HEK293 (cell line): ENCODE measurements at regions not wholly inside any gene's neighbourhood (a gene's known extent, or its start where the extent isn't known, plus 50 kb on each side); places are given as distances from the start of the nearest gene placed in this dataset.

ENCODE experiments used
- OSR2 ChIP-seq: fragments of 450-650 bp; formaldehyde crosslinking; IDR thresholded peaks from 2 replicates; pipeline ENCODE4 v1.5.1; 2016; ENCODE audit warnings: missing biosample characterization, missing genetic modification characterization
- ZNF174 ChIP-seq: fragments of 450-650 bp; formaldehyde crosslinking; IDR thresholded peaks from 2 replicates; pipeline ENCODE4 v1.5.0; 2017; ENCODE audit warnings: missing biosample characterization, mild to moderate bottlenecking, missing genetic modification characterization
- ZNF223 ChIP-seq: fragments of 450-650 bp; formaldehyde crosslinking; IDR thresholded peaks from 2 replicates; pipeline ENCODE4 v1.5.1; 2016; ENCODE audit warnings: missing biosample characterization, missing genetic modification characterization
- ZNF239 ChIP-seq: fragments of 450-650 bp; formaldehyde crosslinking; IDR thresholded peaks from 2 replicates; pipeline ENCODE4 v1.5.1; 2016; ENCODE audit warnings: missing biosample characterization, missing genetic modification characterization
- ZNF394 ChIP-seq: fragments of 450-650 bp; formaldehyde crosslinking; IDR thresholded peaks from 2 replicates; pipeline ENCODE4 v1.5.1; 2016; ENCODE audit warnings: missing biosample characterization, missing genetic modification characterization, mild to moderate bottlenecking, moderate library complexity, borderline replicate concordance
- ZNF76 ChIP-seq: fragments of 450-650 bp; formaldehyde crosslinking; IDR thresholded peaks from 2 replicates; pipeline ENCODE4; 2016; ENCODE audit warnings: low read depth, missing biosample characterization, missing genetic modification characterization, borderline replicate concordance
- ZSCAN16 ChIP-seq: fragments of 450-650 bp; formaldehyde crosslinking; IDR thresholded peaks from 2 replicates; pipeline ENCODE4 v1.5.1; 2016; ENCODE audit warnings: missing biosample characterization, missing genetic modification characterization
- TF ChIP-seq, protein P1 (sequence below): fragments of 450-650 bp; formaldehyde crosslinking; IDR thresholded peaks from 2 replicates; pipeline ENCODE4 v1.5.1; 2016; ENCODE audit warnings: missing biosample characterization, missing genetic modification characterization

DNA sequence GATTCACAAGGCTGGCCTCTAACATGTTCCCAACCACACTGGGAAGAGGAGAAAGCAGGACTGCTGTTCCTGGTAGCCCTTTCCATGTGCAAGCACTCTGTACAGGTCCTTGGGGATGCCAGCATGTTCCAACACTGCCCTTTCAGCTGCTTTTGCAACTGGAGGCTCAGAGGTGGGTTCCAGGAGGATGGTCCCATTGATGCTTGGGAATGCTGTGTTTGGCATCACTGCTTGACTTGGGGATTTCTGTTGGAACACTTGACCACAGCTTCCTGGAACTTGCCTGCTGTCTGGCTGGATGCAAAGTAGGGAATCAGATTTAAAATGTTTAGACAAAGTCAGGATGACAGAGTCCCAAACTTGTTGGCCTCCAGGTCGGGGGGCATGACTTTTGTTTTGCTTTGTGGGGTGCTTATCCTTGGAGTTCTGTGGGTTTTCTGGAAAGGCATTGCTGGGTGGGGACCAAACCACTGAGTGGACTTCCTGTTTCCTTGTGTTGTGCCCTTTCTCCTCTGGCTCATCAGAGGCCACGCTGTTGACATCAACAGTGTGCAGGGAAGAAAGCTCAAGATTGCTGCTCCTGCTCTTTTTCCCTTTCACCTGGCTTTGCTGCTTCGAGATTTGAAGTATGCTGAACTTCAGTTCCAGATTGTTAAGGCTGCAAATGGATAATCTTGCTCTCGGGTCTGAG is 148.5 kb upstream of the RPS23 start:
- TF ChIP-seq, protein P1, sequence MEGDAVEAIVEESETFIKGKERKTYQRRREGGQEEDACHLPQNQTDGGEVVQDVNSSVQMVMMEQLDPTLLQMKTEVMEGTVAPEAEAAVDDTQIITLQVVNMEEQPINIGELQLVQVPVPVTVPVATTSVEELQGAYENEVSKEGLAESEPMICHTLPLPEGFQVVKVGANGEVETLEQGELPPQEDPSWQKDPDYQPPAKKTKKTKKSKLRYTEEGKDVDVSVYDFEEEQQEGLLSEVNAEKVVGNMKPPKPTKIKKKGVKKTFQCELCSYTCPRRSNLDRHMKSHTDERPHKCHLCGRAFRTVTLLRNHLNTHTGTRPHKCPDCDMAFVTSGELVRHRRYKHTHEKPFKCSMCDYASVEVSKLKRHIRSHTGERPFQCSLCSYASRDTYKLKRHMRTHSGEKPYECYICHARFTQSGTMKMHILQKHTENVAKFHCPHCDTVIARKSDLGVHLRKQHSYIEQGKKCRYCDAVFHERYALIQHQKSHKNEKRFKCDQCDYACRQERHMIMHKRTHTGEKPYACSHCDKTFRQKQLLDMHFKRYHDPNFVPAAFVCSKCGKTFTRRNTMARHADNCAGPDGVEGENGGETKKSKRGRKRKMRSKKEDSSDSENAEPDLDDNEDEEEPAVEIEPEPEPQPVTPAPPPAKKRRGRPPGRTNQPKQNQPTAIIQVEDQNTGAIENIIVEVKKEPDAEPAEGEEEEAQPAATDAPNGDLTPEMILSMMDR (tag by site-specific recombination): no peak
- TF ChIP-seq ZNF174 (tag by site-specific recombination) (no peak), ZNF239 (tag by site-specific recombination) (no peak), OSR2 (tag by site-specific recombination) (no peak), ZNF223 (tag by site-specific recombination) (no peak), ZSCAN16 (tag by site-specific recombination) (no peak), ZNF76 (no peak), ZNF394 (no peak)
